K562 (cell line): ENCODE measurements at regions not wholly inside any gene's neighbourhood (a gene's known extent, or its start where the extent isn't known, plus 50 kb on each side); places are given as distances from the start of the nearest gene placed in this dataset.

Source experiments
- ATAC-seq: fragments of 200-7000 bp; cut with Tn5 transposase; 3 replicates; pipeline ENCODE4 v1.9.1; 2020; ENCODE audit warnings: moderate library complexity
- BruUV-seq: library from RNA; stranded (reverse); fragments of 400-500 nt; replicated peaks from 2 replicates; lab custom pipeline; 2021; lab: Mats Ljungman, UMichigan
- CTCF ChIA-PET: fragments of 300-600 bp; formaldehyde crosslinking; extraction: SDS; loops from one replicate; lab custom pipeline; 2021; ENCODE audit warnings: low intra/inter-chr PET ratio; lab: Yijun Ruan, JAX
- POLR2A ChIA-PET: fragments of 300-600, 350-650 bp; sonication (Branson Sonifier 250); formaldehyde crosslinking; extraction: SDS; loops from one replicate; lab custom pipeline; 2021; ENCODE audit warnings: antibody characterized with exemption, inconsistent platforms; lab: Yijun Ruan, JAX
- DNase-seq, 4 experiments: peaks; one replicate each; pipeline versions ENCODE4 v3.0.0 to v3.0.0-alpha.2; 2011 to 2018; ENCODE audit warnings: low spot score in 3 of 4, mixed read lengths in 3 of 4; ENCODE audit errors: extremely low read depth in 1 of 4
- FAIRE-seq: peaks from 2 replicates; lab custom pipeline; 2011; peaks lifted over from hg19 to GRCh38; lab: Jason Lieb, UNC
- H2AFZ ChIP-seq: 2 replicates; pipeline ENCODE4 v1.6.0; 2011; ENCODE audit warnings: low read depth, low read length, control low read depth, inconsistent platforms
- H3K27ac ChIP-seq: fragments of 200-600 bp; 3 replicates; pipeline ENCODE4 v1.8.0; 2011; ENCODE audit warnings: low read depth, mild to moderate bottlenecking, control low read depth, inconsistent platforms, low read length, moderate library complexity, mixed read lengths; ENCODE audit errors: extremely low read depth
- H3K27me3 ChIP-seq, 2 experiments: fragments of 300-600 bp in 1 of 2; 2 replicates in 1 of 2; 3 replicates in 1 of 2; pipeline versions ENCODE4 v1.6.0 to v1.8.0; 2011; ENCODE audit warnings: inconsistent platforms in 2 of 2, low read length in 2 of 2, mild to moderate bottlenecking in 1 of 2, mixed read lengths in 1 of 2, moderate library complexity in 1 of 2; ENCODE audit not compliant: control insufficient read depth in 2 of 2, insufficient read depth in 2 of 2
- H3K36me3 ChIP-seq: fragments of 300-600 bp; 3 replicates; pipeline ENCODE4 v1.8.0; 2011; ENCODE audit warnings: mild to moderate bottlenecking, low read length, inconsistent platforms; ENCODE audit not compliant: control insufficient read depth, insufficient read depth
- H3K4me1 ChIP-seq, 2 experiments: fragments of 200-600 bp in 1 of 2; replicated peaks in 1 of 2; 2 replicates in 1 of 2; 3 replicates in 1 of 2; pipeline versions ENCODE4 v1.5.1 to v1.8.0; 2011; ENCODE audit warnings: inconsistent platforms in 2 of 2, low read length in 2 of 2, mild to moderate bottlenecking in 1 of 2, mixed read lengths in 1 of 2, moderate library complexity in 1 of 2; ENCODE audit not compliant: control insufficient read depth in 2 of 2, insufficient read depth in 2 of 2
- H3K4me2 ChIP-seq: 2 replicates; pipeline ENCODE4 v1.6.1; 2011; ENCODE audit warnings: low read length, control low read depth, inconsistent platforms, mixed read lengths; ENCODE audit not compliant: insufficient read depth
- H3K4me3 ChIP-seq: fragments of 200-600 bp; sonication (generic), shearing (Covaris generic); 2 replicates; pipeline ENCODE4 v1.5.1; 2016; ENCODE audit warnings: control low read depth, inconsistent platforms
- H3K79me2 ChIP-seq: fragments of 200-600 bp; 3 replicates; pipeline ENCODE4 v1.8.0; 2011; ENCODE audit warnings: low read length, inconsistent platforms; ENCODE audit not compliant: control insufficient read depth, insufficient read depth
- H3K9ac ChIP-seq, 2 experiments: 2 replicates each; pipeline versions ENCODE4 v1.6.0 to v1.6.1; 2011; ENCODE audit warnings: low read depth in 2 of 2, low read length in 2 of 2, control low read depth in 1 of 2, inconsistent platforms in 1 of 2, mild to moderate bottlenecking in 1 of 2, mixed read lengths in 1 of 2; ENCODE audit not compliant: insufficient read depth in 1 of 2
- H3K9me1 ChIP-seq: one replicate; pipeline ENCODE4 v1.6.0; 2011; ENCODE audit warnings: inconsistent platforms, mild to moderate bottlenecking, low read length, moderate library complexity; ENCODE audit not compliant: control insufficient read depth, insufficient read depth
- H3K9me3 ChIP-seq: replicated peaks from 2 replicates; pipeline ENCODE4 v1.5.1; 2011; ENCODE audit warnings: low read depth, low read length, inconsistent platforms; ENCODE audit not compliant: control insufficient read depth, insufficient read depth
- H4K20me1 ChIP-seq: replicated peaks from 2 replicates; pipeline ENCODE4 v1.6.1; 2011; ENCODE audit warnings: low read length, inconsistent platforms, mixed read lengths; ENCODE audit not compliant: control insufficient read depth, insufficient read depth
- CEBPB ChIP-seq: fragments of 450-650 bp; IDR thresholded peaks from 2 replicates; pipeline ENCODE4 v1.6.1; 2016; ENCODE audit warnings: missing genetic modification characterization, missing compliant biosample characterization
- CHD2 ChIP-seq: IDR thresholded peaks from 2 replicates; pipeline ENCODE4 v1.6.1; 2011; ENCODE audit warnings: low read depth, low read length
- PURB ChIP-seq: sonication (generic); formaldehyde crosslinking; IDR thresholded peaks from 2 replicates; pipeline ENCODE4 v1.9.0; 2021; ENCODE audit warnings: low read depth, mild to moderate bottlenecking, missing genetic modification reagents
- SMARCA5 ChIP-seq: fragments of 450-650 bp; IDR thresholded peaks from 2 replicates; pipeline ENCODE4 v1.6.1; 2016
- ZKSCAN3 ChIP-seq: fragments of 250-450 bp; sonication (Bioruptor Pico); IDR thresholded peaks from 2 replicates; pipeline ENCODE4 v1.4.0; 2020
- ZNF217 ChIP-seq: sonication (generic); formaldehyde crosslinking; IDR thresholded peaks from 2 replicates; pipeline ENCODE4 v1.8.0; 2022; ENCODE audit warnings: mild to moderate bottlenecking, missing genetic modification reagents
- WGBS: fragments of 100-300 bp; shearing (Covaris generic); methylation state at CpG from one replicate; pipeline ENCODE4 v1.1.6; 2016; ENCODE audit warnings: low coverage, mixed read lengths; ENCODE audit not compliant: insufficient coverage; ENCODE audit errors: missing lambda C conversion rate; 5-methylcytosine and 5-hydroxymethylcytosine counted together
- in situ Hi-C: fragments of 300-500 bp; cut with MboI; formaldehyde crosslinking; loops from 4 replicates; pipeline ENCODE4 v1.15.0; 2018; ENCODE audit warnings: inconsistent platforms, mixed read lengths
- intact Hi-C: fragments of 100-400 bp; cut with micrococcal nuclease; formaldehyde crosslinking; loops from 2 replicates; pipeline ENCODE4 v1.14.2; 2022
- TF ChIP-seq, protein P1 (sequence below): fragments of 450-650 bp; conservative IDR thresholded peaks from 2 replicates; pipeline ENCODE4 v1.6.1; 2016; ENCODE audit warnings: missing genetic modification characterization, low read depth, mild to moderate bottlenecking, control low read depth, missing compliant biosample characterization

DNA sequence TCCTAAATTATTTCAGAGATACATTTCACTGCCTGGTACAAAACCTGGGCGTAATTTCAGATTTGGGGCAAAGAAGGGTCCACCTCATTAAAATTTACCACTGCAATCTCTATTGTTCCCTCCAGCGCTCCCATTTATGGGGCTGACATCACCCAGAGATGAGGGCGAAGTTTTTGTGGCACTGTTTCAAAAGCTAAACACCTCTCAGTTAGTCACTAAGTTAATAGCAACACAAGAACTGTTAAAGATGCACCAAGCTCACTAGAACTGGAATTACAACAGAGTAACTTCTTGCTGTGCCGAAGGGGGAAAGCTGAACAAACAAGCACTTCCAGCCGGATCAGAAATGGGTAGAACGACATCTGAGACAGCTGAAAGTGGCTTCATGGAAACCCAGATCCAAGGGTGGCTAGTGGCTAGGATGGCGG, 179.4 kb downstream of the GATA3 start:
- TF ChIP-seq, protein P1, sequence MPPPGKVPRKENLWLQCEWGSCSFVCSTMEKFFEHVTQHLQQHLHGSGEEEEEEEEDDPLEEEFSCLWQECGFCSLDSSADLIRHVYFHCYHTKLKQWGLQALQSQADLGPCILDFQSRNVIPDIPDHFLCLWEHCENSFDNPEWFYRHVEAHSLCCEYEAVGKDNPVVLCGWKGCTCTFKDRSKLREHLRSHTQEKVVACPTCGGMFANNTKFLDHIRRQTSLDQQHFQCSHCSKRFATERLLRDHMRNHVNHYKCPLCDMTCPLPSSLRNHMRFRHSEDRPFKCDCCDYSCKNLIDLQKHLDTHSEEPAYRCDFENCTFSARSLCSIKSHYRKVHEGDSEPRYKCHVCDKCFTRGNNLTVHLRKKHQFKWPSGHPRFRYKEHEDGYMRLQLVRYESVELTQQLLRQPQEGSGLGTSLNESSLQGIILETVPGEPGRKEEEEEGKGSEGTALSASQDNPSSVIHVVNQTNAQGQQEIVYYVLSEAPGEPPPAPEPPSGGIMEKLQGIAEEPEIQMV (tag): no peak
- TF ChIP-seq CEBPB (no peak), PURB (CRISPR knock-in tag) (no peak), ZKSCAN3 (CRISPR knock-in tag) (no peak), ZNF217 (CRISPR knock-in tag) (no peak), CHD2 (no peak), SMARCA5 (no peak)
- TF ChIP-seq, all 486 proteins: peak for 0
- intact Hi-C loops (no loop called here), in situ Hi-C loops (no loop called here)
- FAIRE-seq (no peak), DNase-seq (no peak), ATAC-seq (no peak)
- H3K79me2 ChIP-seq: no peaks in the 10 kb centered on the region
- POLR2A ChIA-PET: no interaction called here
- H2AFZ ChIP-seq: no peak overlapping the region
- H4K20me1 ChIP-seq: no peaks in the 10 kb centered on the region
- WGBS: 3% methylated on average over 7 of the region's 7 CpGs
- H3K9me1 ChIP-seq: no peaks in the 10 kb centered on the region
- H3K27ac ChIP-seq: no peak overlapping the region
- no peaks in the 10 kb centered on the region for H3K36me3 ChIP-seq
- H3K27me3 ChIP-seq: no peaks in the 10 kb centered on the region; a peak in 2 of 5 replicates
- H3K9me3 ChIP-seq: no peaks in the 10 kb centered on the region
- H3K4me1 ChIP-seq: no peaks in the 10 kb centered on the region
- no peak overlapping the region for H3K4me2 ChIP-seq
- no peak overlapping the region for H3K4me3 ChIP-seq
- no TSS peak for BruUV-seq
- CTCF ChIA-PET: no interaction called here
- no peak overlapping the region for H3K9ac ChIP-seq
